Activated B cell treated with CpG ODN at 0.5 μM for 24 hours (primary cell): ENCODE measurements at regions not wholly inside any gene's neighbourhood (a gene's known extent, or its start where the extent isn't known, plus 50 kb on each side); places are given as distances from the start of the nearest gene placed in this dataset.

ENCODE experiments used
- ATAC-seq: fragments of 200-7000 bp; cut with Tn5 transposase; one replicate; pipeline ENCODE4 v1.10.0; 2021; ENCODE audit warnings: low read depth, mild to moderate bottlenecking, moderate library complexity
- CTCF ChIA-PET: fragments of 350-600 bp; sonication (Branson Sonifier 250); formaldehyde crosslinking; loops from one replicate; lab custom pipeline; 2021; ENCODE audit warnings: antibody characterized with exemption; lab: Charles Lee
- POLR2A ChIA-PET: fragments of 350-600 bp; sonication (Branson Sonifier 250); formaldehyde crosslinking; loops from one replicate; lab custom pipeline; 2021; ENCODE audit warnings: antibody characterized with exemption; lab: Charles Lee
- DNase-seq: peaks from one replicate; pipeline ENCODE4 v3.0.0; 2022
- H3K27ac Mint-ChIP-seq: one replicate; pipeline ENCODE4 v1.8.0; 2020; ENCODE audit warnings: mixed read lengths
- H3K27me3 Mint-ChIP-seq: one replicate; pipeline ENCODE4 v1.8.0; 2021; ENCODE audit warnings: mixed read lengths
- H3K36me3 Mint-ChIP-seq: one replicate; pipeline ENCODE4 v1.8.0; 2021; ENCODE audit warnings: low read depth, mixed read lengths
- H3K4me1 Mint-ChIP-seq: one replicate; pipeline ENCODE4 v1.8.0; 2021; ENCODE audit warnings: mixed read lengths
- H3K4me3 Mint-ChIP-seq: one replicate; pipeline ENCODE4 v1.8.0; 2020; ENCODE audit warnings: mild to moderate bottlenecking, mixed read lengths
- H3K9me3 Mint-ChIP-seq: one replicate; pipeline ENCODE4 v1.8.0; 2020; ENCODE audit warnings: mixed read lengths
- intact Hi-C: fragments of 100-400 bp; cut with micrococcal nuclease; formaldehyde crosslinking; loops from one replicate; pipeline ENCODE4 v1.15.1; 2024
- TF ChIP-seq, protein P1 (sequence below): fragments of 200-600 bp; IDR thresholded peaks from one replicate; pipeline ENCODE4 v1.8.0; 2022; ENCODE audit warnings: antibody characterized with exemption, mild to moderate bottlenecking

DNA sequence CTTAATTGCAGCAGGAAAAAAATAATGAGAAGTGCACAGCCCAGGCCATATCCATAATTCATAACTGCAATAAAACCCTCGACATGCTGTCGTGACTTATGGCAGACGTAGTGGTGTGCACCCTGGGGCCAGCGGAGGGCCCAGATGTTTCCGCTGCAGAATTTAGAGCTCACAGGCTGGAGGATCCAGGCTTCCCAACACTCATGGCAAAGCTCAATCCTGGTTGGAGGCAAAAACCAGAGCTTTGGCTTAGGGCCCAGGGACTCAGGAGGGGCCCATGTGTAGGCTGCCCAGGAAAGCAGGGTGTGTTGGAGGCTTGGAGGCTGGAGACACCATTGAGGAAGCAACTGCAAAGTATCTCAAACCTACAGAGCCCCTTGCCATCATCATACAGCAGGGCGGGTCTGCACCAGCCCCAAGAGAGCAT lies 68.7 kb downstream of the SERPINA3 start:
- DNase-seq (no peak), ATAC-seq (no peak)
- CTCF ChIA-PET = no interaction called here
- no peaks in the 10 kb centered on the region for H3K36me3 Mint-ChIP-seq
- H3K27me3 Mint-ChIP-seq = peaks cover 7% of the 10 kb centered on the region
- no peaks in the 10 kb centered on the region for H3K4me1 Mint-ChIP-seq
- no peaks in the 10 kb centered on the region for H3K9me3 Mint-ChIP-seq
- intact Hi-C loops = no loop called here
- TF ChIP-seq, protein P1, sequence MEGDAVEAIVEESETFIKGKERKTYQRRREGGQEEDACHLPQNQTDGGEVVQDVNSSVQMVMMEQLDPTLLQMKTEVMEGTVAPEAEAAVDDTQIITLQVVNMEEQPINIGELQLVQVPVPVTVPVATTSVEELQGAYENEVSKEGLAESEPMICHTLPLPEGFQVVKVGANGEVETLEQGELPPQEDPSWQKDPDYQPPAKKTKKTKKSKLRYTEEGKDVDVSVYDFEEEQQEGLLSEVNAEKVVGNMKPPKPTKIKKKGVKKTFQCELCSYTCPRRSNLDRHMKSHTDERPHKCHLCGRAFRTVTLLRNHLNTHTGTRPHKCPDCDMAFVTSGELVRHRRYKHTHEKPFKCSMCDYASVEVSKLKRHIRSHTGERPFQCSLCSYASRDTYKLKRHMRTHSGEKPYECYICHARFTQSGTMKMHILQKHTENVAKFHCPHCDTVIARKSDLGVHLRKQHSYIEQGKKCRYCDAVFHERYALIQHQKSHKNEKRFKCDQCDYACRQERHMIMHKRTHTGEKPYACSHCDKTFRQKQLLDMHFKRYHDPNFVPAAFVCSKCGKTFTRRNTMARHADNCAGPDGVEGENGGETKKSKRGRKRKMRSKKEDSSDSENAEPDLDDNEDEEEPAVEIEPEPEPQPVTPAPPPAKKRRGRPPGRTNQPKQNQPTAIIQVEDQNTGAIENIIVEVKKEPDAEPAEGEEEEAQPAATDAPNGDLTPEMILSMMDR = no peak
- H3K4me3 Mint-ChIP-seq = no peak overlapping the region
- POLR2A ChIA-PET = no interaction called here
- no peak overlapping the region for H3K27ac Mint-ChIP-seq

DNA sequence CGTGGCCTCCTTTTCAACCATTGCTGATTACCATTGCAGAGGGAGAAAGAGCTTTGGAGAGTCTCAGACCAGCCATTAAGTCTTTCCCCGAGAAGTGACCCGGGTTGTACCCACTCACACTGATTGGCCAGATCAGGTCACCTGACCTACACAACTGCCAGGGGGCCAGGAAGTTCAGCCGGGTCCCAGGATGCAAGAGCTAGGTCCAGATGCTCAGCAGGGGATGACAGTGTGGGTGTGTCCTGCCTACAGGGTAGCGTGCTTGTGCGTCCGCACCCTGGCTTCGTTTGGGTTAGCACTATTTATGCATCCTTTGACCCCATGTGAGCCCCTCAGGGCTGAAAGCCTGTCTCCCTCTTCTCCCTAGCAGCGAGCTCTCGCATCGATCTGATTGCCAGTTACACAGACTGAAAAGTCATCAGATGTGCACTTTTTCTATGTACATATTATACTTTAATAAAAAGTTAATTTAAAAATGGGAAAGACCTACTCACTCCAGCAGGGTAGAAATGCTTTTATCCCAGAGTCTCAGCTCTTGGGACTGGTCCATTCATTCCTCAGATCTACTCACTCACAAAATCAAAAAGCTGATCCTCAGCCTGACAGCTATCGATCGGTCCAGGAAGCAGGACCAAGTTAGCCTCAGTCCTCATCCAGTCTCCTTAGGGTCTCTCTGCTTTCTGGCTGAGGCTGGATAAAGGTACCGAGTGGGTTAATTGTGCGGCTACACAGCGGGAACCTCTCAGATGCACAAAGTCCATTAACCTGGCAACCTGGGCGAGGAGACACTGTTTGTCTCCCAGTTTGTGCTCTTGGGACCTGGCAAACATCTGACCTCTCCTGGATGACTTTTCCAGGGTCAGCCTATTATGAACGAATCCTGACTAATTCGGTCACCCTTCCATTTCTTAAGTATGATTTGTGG lies 68.0 kb downstream of the SERPINA3 start:
- DNase-seq (no peak), ATAC-seq (no peak)
- Mint-ChIP-seq H3K9me3 (no peaks in the 10 kb centered on the region), H3K36me3 (no peaks in the 10 kb centered on the region), H3K4me1 (no peaks in the 10 kb centered on the region), H3K27me3 (peaks cover 7% of the 10 kb centered on the region), H3K27ac (no peak overlapping the region), H3K4me3 (no peak overlapping the region)
- intact Hi-C loops = no loop called here
- ChIA-PET CTCF (no interaction called here), POLR2A (no interaction called here)
- TF ChIP-seq, protein P1 = no peak

DNA sequence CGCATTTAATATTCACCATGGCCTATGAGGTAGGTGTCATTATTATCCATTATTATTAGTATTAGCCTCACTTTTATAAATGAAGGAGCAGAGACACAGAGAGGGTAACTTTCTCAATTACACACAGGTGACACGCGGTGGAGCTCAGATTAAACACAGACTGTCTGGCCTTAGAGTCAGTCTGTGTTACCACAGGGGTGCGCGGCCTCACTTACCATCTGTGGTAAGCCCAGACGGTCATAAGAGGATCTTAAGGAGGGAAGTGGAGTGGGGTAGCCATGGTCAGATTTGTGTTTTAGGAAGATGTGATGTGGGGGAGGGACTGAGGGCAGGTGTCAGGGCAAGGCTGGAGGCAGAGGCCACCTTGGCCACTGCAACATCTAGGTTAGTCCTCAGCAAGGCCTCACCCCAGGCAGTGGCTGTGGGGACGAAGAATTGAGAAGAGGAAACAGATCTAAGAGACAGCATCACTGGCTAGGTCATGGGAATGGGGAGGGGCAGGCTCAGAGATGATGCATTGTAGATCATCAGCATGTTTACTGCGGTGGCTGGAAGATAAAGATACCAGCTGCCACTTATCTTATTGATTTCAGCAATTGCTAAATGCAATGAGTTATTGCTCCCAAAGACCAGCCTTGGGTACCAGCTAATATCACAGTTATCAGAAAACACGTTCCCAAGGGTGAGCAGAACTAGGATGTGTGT lies 67.1 kb downstream of the SERPINA3 start:
- Mint-ChIP-seq H3K9me3 (no peaks in the 10 kb centered on the region), H3K27me3 (peaks cover 7% of the 10 kb centered on the region), H3K36me3 (no peaks in the 10 kb centered on the region), H3K27ac (no peak overlapping the region), H3K4me1 (no peaks in the 10 kb centered on the region), H3K4me3 (no peak overlapping the region)
- TF ChIP-seq, protein P1 = no peak
- ATAC-seq (no peak), DNase-seq (no peak)
- ChIA-PET CTCF (no interaction called here), POLR2A (no interaction called here)
- intact Hi-C loops = no loop called here

DNA sequence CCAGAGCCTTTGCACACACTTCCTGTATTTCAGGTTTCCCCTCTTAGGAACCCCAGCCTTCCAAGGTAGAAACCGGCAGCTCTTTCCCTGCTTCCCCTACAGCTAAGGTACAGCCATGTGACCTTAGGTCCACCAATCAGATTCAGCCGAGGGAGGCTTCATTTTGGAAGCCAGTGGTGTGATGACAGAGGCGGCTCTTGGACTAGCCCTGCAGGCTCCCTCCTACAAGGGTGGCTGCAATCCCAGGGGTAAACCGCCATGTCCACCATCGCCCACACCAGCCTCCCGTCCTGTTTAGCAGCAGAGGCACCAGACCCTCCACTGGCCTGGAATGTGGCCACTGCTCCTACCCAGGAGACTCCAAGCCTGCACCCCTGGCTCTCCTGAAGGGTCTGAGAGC lies 65.6 kb downstream of the SERPINA3 start:
- TF ChIP-seq, protein P1 = no peak
- H3K4me3 Mint-ChIP-seq = no peak overlapping the region
- no peak overlapping the region for H3K27ac Mint-ChIP-seq
- POLR2A ChIA-PET = no interaction called here
- ATAC-seq (no peak), DNase-seq (no peak)
- peaks cover 7% of the 10 kb centered on the region for H3K27me3 Mint-ChIP-seq
- CTCF ChIA-PET = no interaction called here
- intact Hi-C loops = no loop called here
- no peaks in the 10 kb centered on the region for H3K9me3 Mint-ChIP-seq
- H3K4me1 Mint-ChIP-seq = no peaks in the 10 kb centered on the region
- no peaks in the 10 kb centered on the region for H3K36me3 Mint-ChIP-seq

DNA sequence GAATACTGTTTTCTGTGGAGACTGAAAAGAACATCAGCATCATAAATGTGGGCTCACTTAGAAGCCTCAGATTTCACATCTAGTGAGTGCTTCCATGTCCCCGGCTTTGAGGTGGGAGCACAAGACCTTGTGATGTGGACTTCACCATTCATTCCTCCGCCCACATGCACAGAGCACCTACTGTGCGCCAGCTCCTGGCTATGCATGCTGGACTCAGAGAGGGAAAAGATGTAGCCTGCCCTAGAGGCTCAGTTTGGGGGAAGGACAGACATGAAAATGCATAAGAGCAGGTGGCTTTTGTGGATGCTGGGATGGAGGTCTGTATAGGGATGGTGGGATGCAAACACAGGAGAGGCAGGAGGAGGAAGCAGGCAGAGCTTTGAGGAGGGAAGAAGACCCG lies 65.0 kb downstream of the SERPINA3 start:
- intact Hi-C loops = no loop called here
- POLR2A ChIA-PET = no interaction called here
- Mint-ChIP-seq H3K27me3 (peaks cover 7% of the 10 kb centered on the region), H3K4me3 (no peak overlapping the region), H3K36me3 (no peaks in the 10 kb centered on the region), H3K4me1 (no peaks in the 10 kb centered on the region), H3K9me3 (no peaks in the 10 kb centered on the region), H3K27ac (no peak overlapping the region)
- CTCF ChIA-PET = no interaction called here
- TF ChIP-seq, protein P1 = no peak
- ATAC-seq (no peak), DNase-seq (no peak)
